Lower leg skin (tissue), 3 donors: ENCODE measurements at regions not wholly inside any gene's neighbourhood (a gene's known extent, or its start where the extent isn't known, plus 50 kb on each side); places are given as distances from the start of the nearest gene placed in this dataset.

Source experiments
- CTCF ChIP-seq, 3 donors: fragments of 450-650 bp; IDR thresholded peaks; one replicate each; pipeline ENCODE4 v1.5.1; 2016; ENCODE audit warnings: antibody characterized with exemption in 3 of 3, mild to moderate bottlenecking in 3 of 3, moderate library complexity in 2 of 3
- POLR2A ChIP-seq, 2 donors: fragments of 450-650 bp; IDR thresholded peaks; one replicate each; pipeline ENCODE4 v1.6.1; 2016 to 2017; ENCODE audit warnings: antibody characterized with exemption in 2 of 2, mild to moderate bottlenecking in 1 of 2, moderate library complexity in 1 of 2

- TF ChIP-seq CTCF (IDR thresholded peaks at IDR 0.05) (no peak), POLR2A (IDR thresholded peaks at IDR 0.05) (no peak)
Measured at GRCh38 chr5:19099195-19099594, 888.8 kb downstream of the CDH18 start.
